GM18499 (cell line): ENCODE measurements at regions not wholly inside any gene's neighbourhood (a gene's known extent, or its start where the extent isn't known, plus 50 kb on each side); places are given as distances from the start of the nearest gene placed in this dataset.

Source experiments
- ATAC-seq: cut with Tn5 transposase; IDR thresholded peaks from one replicate; pipeline ENCODE4 v1.9.1; 2021; ENCODE audit warnings: moderate number of reproducible peaks; ENCODE audit not compliant: insufficient read depth, unreplicated experiment

DNA sequence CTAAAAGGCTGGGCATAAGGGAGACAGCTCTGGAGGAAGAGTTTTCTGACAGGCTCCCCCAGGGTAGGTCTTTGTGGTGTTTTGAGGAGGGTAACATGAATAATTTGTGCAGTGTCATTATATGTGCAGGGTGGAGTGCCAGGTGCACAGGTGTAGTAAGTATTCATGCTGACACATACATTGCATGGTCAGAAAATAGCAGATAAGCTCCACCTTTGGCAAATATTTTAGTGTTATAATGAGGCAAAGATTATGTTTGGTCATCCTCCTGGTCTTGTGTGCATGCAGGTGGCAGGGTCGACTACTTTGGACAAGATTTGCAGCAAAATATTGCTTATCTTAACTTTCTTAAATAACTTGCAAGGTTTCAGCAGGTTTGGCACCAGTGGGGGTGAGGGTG, 910.4 kb upstream of the PCDH10 start:
- ATAC-seq: no peak

DNA sequence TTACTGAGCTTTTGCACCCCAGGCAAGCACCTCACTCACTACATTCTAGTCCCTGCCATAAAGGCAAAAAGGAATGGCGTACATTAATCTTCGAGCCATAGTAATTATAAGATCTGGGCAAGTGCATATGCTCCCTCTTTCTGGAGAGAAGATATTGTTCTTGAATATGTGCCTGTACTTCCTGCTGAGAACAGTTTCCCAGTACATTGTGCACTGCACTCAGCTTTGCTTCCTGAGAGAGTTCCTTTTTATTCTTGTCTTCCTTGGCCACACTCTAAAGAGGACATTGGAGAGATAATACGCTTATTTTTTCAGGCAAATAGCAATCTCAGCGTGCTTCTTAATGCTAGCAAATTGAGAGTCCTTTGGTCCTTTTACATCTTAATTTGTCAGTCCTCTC, 909.0 kb upstream of the PCDH10 start:
- ATAC-seq: no peak

GRCh38 chr4:132245319-132245718, 903.8 kb upstream of the PCDH10 start:
- ATAC-seq: no peak

DNA sequence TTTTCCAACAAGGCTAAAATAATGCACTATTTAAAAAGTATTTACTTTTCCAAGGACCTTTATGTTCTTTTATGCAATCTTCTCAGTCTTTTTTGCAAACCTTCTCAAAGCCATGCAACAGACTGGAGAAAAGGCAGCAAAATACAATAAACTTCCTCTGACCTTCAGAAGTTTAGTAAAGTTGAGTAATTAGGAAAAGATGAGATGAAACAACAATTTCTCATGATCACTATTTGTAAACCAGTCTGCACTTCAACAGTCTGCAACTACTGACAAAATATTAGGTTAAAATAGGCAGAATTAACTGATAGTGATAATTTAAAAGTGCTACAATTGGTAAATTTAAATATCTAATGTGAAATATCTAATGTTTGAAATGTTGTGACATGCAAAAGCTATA, 884.9 kb upstream of the PCDH10 start:
- ATAC-seq: no peak

DNA sequence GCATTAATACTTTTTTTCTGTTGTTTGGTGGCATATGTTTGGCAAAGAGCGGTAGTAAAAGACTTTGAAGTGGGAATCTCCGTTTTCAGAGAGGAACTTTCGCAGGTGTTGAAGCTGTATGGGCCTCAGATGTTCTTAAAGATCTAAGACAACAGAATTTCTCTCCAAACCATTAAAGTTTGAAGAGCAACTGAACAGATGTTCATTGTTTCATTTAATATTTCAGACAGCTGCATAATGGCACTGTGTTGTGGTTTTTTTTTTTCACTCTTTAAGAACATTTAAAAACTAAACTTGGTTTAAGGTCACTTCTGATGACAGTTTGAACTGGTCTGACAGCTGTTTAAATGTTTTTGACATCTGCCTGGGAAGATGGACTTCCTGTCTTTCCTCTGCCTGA, 882.7 kb upstream of the PCDH10 start:
- ATAC-seq: no peak

DNA sequence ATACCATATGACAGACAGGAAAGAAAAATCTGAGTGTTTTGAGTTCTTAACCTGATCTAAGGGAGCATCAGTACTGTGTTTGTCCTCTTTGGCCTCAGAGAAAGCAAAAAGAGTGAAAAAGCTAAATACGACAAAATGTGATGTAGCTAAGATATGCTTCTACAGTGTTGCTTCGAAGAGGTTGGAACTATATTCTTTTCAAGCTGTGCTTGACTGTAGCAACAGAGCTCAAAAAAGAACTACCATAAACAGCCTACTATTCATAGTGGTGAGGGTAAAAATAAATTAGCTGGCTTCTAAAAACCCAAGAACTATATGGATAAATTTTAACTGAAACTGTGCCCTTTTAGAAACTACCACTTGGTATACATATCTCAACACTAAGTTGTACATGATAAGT, 881.8 kb upstream of the PCDH10 start:
- no peak for ATAC-seq

DNA sequence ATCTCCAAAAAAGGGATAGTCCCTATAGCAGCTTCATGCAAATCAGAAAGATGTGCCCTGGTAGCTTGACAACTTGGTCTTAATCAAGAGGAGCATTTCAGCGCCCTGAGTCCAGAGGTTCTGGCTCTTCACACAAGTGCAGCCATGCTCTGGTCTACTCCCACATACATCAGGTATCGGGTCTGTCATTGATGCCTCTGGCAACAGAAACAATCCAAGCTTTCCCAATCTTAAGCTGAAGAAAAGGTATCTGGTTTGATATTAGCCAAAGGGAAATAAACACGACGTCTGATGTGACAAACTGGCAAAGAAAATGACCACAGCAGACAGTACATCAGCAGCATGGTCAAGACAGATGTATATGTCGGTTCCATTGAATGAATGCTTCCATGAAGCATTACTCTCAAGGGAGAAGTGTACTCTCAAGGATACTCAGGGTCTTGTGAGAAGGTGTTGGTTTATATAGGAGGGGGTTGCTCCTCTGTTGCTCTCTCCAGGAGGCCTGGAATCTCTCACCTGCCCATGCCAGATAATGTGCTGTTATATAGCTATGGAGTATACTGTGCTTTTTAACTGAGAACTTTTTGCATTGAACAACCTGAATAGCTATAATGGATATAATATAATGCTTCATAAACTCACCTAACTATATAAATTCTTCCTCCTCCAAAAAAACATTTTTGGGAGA, 879.6 kb upstream of the PCDH10 start:
- ATAC-seq: no peak

DNA sequence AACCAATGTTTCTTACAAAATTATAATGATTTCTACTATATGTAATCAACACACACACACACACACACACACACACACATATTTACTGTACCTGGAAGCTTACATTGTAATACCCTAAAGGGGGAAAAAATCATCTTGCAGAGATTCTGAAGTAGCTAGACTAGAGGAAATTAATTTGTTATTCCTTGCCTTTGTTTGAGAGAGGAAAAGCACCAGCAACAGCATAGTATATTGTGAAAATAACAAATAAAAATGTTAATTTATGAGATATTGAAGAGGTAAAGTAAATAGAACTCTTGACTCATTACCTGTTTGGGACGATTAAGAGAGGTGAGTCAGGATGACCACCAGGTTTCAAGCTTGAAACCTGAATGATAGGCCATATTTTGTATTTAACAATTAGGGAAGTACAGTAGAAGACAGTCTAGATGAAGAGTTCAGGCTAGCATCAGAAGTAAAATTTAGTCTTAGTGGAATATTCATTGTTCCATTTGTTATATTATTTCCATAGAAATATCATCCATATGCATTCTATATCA, 873.4 kb upstream of the PCDH10 start:
- no peak for ATAC-seq

DNA sequence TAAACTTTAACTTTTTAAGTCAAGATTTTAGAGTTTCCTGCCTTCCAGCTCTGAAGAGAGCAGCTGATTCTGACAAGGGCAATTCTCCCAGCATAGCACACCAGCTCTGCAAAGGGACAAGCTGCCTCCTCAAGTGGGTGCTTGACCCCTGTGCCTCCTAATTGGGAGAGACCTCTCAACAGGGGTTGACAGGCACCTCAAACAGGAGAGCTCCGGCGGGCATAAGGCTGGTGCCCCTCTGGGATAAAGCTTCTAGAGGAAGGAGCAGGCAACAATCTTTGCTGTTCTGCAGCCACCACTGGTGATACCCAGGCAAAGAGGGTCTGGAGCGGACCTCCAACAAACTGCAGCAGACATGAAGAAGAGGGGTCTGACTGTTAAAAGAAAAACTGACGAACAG, 872.9 kb upstream of the PCDH10 start:
- no peak for ATAC-seq

- no peak for ATAC-seq
These were observed 872.1 kb upstream of the PCDH10 start for GRCh38 chr4:132276989-132277388.

GRCh38 chr4:132281733-132282132, 867.4 kb upstream of the PCDH10 start:
- ATAC-seq: no peak

GRCh38 chr4:132284910-132285426, 864.1 kb upstream of the PCDH10 start:
- ATAC-seq: no peak

DNA sequence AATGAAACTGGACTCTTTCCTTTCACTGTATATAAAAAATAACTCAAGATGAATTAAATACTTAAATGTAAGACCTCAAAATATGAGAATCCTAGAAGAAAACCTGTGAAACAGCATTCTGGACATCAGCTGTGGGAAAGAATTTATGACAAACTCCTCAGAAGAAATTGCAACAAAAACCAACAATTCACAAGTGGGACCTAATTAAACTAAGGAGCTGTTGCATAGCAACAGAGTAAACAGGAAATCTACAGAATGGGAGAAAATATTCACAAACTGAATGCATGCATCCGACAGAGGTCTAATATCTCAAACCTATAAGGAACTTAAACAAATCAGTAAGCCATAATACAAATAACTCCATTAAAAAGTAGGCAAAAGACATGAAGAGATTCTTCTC, 851.7 kb upstream of the PCDH10 start:
- ATAC-seq: no peak

DNA sequence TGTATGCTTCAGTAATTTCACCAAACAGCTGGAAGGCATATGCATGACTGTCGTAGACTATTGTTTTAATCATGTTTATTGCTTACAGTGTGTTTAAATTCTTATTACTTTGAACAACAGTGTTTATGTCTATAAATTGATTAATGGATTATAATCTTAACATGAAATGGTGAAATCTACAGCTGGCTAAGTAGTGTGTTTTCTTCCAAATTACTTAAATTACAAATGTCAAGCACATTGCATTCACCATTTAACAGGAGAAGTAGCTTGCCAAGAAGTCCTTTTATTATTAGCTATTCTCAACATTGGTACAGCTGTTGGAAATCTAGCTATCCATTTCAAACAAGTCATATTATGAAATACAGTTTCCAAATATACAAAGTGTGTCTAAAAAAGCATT, 849.3 kb upstream of the PCDH10 start:
- no peak for ATAC-seq

GRCh38 chr4:132312521-132312920, 836.6 kb upstream of the PCDH10 start:
- ATAC-seq: no peak

DNA sequence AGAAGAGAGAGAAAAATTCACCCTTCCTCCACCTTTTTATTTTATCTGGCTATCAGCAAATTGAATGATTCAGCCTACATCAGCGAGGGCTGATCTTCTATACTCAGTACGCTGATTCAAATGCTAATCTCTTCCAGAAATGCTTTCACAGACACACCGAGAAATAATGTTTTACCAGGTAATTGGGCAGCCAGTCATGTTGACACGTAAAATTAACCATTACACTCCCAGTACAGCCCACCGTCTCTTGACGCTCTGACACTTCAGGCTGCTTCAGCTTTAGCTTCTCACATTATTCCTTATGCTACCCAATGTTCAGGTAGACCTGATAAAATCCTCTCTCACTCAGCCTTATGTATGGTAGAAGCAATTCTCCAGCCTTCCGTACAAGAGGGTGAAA, 835.2 kb upstream of the PCDH10 start:
- no peak for ATAC-seq

DNA sequence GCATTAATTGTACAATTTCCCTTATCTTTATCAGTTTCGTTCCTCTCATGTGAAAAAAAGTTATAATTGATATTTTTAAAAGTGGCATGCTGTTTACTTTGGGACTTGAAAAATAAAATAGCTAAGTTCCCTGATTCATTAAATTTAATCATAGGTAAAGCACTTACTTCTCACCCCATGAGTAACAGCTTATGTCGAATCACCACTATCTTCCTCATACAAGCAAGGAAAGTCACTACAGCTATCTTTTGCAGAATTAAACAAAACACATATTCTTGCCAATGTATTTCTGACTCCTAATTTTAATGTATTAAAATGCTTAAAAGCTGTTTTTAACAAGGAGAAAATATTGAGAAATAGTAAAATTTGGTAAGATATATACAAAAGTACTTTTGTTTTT, 832.4 kb upstream of the PCDH10 start:
- no peak for ATAC-seq

GRCh38 chr4:132317923-132318322, 831.2 kb upstream of the PCDH10 start:
- no peak for ATAC-seq

- ATAC-seq: no peak
These were observed 820.3 kb upstream of the PCDH10 start for GRCh38 chr4:132328761-132329160.

DNA sequence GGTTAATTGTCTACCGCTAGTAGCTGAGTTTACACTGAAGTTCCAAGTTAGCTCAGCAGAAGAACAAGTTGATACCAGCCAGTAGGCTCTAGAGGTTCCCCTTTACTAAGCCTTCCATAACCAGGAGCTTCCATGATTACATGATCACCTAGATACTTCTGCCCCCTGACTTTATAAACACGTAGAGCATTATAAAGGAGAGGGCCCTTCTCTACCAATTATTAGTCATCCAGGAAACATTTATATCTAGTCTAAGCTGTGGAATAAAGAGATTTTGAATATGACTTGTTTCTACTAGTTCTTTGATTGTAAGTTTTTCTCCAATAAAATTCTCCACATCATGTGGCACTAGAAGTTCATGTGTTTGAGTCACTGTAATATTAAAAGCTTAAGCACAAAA, 818.1 kb upstream of the PCDH10 start:
- ATAC-seq: no peak

GRCh38 chr4:132332932-132333723, 816.0 kb upstream of the PCDH10 start:
- no peak for ATAC-seq

- ATAC-seq: no peak
These were observed 815.4 kb upstream of the PCDH10 start for GRCh38 chr4:132333724-132334047.
